Thoracic aorta (tissue), 2 donors: ENCODE measurements at regions not wholly inside any gene's neighbourhood (a gene's known extent, or its start where the extent isn't known, plus 50 kb on each side); places are given as distances from the start of the nearest gene placed in this dataset.

Experiments used
- ATAC-seq: fragments of 150-250 bp; one replicate; pipeline ENCODE4 v1.8.0; 2017; ENCODE audit warnings: low read depth; ENCODE audit not compliant: insufficient number of reproducible peaks, low FRiP score
- DNase-seq: peaks from one replicate; pipeline ENCODE4 v3.0.0-alpha.2; 2020; ENCODE audit warnings: low spot score
- H3K27ac ChIP-seq, 2 donors: fragments of 200-600 bp; sonication (generic); 1 replicate in 1 of 2; 2 replicates in 1 of 2; pipeline ENCODE4 v1.5.1; 2016; ENCODE audit warnings: mild to moderate bottlenecking in 2 of 2, moderate library complexity in 2 of 2
- H3K27me3 ChIP-seq: fragments of 200-600 bp; sonication (generic); replicated peaks from 2 replicates; pipeline ENCODE4 v1.6.0; 2016; ENCODE audit warnings: mild to moderate bottlenecking; ENCODE audit not compliant: insufficient read depth
- H3K36me3 ChIP-seq: fragments of 200-600 bp; sonication (generic); one replicate; pipeline ENCODE4 v1.5.1; 2016
- H3K4me1 ChIP-seq, 2 donors: fragments of 200-600 bp; sonication (generic); 1 replicate in 1 of 2; 2 replicates in 1 of 2; pipeline versions ENCODE4 v1.5.1 to v1.6.0; 2016; ENCODE audit warnings: low read depth in 2 of 2, mild to moderate bottlenecking in 1 of 2; ENCODE audit not compliant: control insufficient read depth in 1 of 2
- H3K4me3 ChIP-seq: fragments of 200-600 bp; sonication (generic); 2 replicates; pipeline ENCODE4 v1.5.1; 2016; ENCODE audit warnings: mild to moderate bottlenecking
- H3K9me3 ChIP-seq: fragments of 200-600 bp; sonication (generic); 2 replicates; pipeline ENCODE4 v1.5.1; 2016
- CTCF ChIP-seq: fragments of 200-600 bp; sonication (generic); IDR thresholded peaks from one replicate; pipeline ENCODE4 v1.5.1; 2019; ENCODE audit warnings: antibody characterized with exemption

GRCh38 chr5:40334242-40334635, 345.5 kb upstream of the PTGER4 start:
- TF ChIP-seq CTCF = no peak
- Histone ChIP-seq H3K4me3 (no peak overlapping the region), H3K36me3 (no peaks in the 10 kb centered on the region), H3K27me3 (no peaks in the 10 kb centered on the region), H3K9me3 (no peaks in the 10 kb centered on the region), H3K4me1 (peaks cover 0 to 5% of the 10 kb centered on the region in 2 donors), H3K27ac (no peak overlapping the region)
- ATAC-seq (no peak), DNase-seq (no peak)

GRCh38 chr5:40333459-40334241, 346.1 kb upstream of the PTGER4 start:
- TF ChIP-seq CTCF = no peak
- no peak overlapping the region for H3K27ac ChIP-seq
- H3K9me3 ChIP-seq = no peaks in the 10 kb centered on the region
- H3K4me1 ChIP-seq = peaks cover 0 to 5% of the 10 kb centered on the region in 2 donors
- no peaks in the 10 kb centered on the region for H3K27me3 ChIP-seq
- ATAC-seq (no peak), DNase-seq (no peak)
- H3K4me3 ChIP-seq = no peak overlapping the region
- no peaks in the 10 kb centered on the region for H3K36me3 ChIP-seq

GRCh38 chr5:40332970-40333369, 346.7 kb upstream of the PTGER4 start:
- Histone ChIP-seq H3K36me3 (no peaks in the 10 kb centered on the region), H3K4me3 (no peak overlapping the region), H3K27me3 (no peaks in the 10 kb centered on the region), H3K9me3 (no peaks in the 10 kb centered on the region), H3K27ac (no peak overlapping the region), H3K4me1 (peaks cover 0 to 5% of the 10 kb centered on the region in 2 donors)
- ATAC-seq = no peak
- no peak for TF ChIP-seq CTCF
- DNase-seq = no peak

GRCh38 chr5:40331616-40332015, 348.1 kb upstream of the PTGER4 start:
- no peaks in the 10 kb centered on the region for H3K36me3 ChIP-seq
- no peaks in the 10 kb centered on the region for H3K27me3 ChIP-seq
- H3K4me3 ChIP-seq = no peak overlapping the region
- H3K9me3 ChIP-seq = no peaks in the 10 kb centered on the region
- TF ChIP-seq CTCF = no peak
- H3K4me1 ChIP-seq = peaks cover 0 to 5% of the 10 kb centered on the region in 2 donors
- DNase-seq (no peak), ATAC-seq (no peak)
- no peak overlapping the region for H3K27ac ChIP-seq

GRCh38 chr5:40321514-40321913, 358.2 kb upstream of the PTGER4 start:
- no peaks in the 10 kb centered on the region for H3K27me3 ChIP-seq
- no peaks in the 10 kb centered on the region for H3K9me3 ChIP-seq
- H3K4me3 ChIP-seq = no peak overlapping the region
- H3K4me1 ChIP-seq = no peaks in the 10 kb centered on the region
- H3K27ac ChIP-seq = no peak overlapping the region
- no peaks in the 10 kb centered on the region for H3K36me3 ChIP-seq
- TF ChIP-seq CTCF = no peak
- DNase-seq (no peak), ATAC-seq (no peak)
